ENCODE measurements at regions not wholly inside any gene's neighbourhood (a gene's known extent, or its start where the extent isn't known, plus 50 kb on each side); places are given as distances from the start of the nearest gene placed in this dataset.

DNA sequence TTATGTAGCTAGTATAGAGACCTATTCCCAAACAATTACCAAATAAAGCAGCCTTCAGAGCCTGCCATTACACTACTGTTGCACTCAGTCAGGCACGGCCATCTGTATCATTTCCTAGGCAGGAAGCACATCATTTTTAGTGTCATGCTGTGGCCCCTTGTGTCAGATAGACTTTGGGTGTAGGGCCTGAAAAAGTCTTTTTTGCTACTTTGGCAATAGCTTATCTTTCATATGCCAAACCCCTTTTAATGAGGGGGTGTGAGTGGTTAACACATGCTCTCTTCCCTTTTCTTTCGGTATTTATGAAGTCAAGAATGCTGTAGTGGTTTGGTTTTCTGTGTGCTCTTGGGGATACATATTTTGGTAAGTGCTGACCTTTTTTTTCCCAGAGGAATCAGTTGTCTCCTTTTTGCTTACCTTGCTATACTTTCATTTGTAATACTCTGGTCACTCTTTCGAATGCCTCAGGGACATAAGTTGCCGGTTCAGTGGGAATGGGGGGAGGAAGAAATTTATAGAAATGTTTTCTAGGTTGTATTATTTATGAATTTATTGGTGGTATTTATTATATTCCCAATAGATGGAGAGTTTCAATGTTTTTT lies 209.8 kb downstream of the CSNK1G3 start:
- H3K79me2 ChIP-seq (ENCODE audit: insufficient read depth, low read length), result no peaks in the 10 kb centered on the region
- no peak overlapping the region for H3K4me3 ChIP-seq (replicated peaks in 1 of 2; ENCODE audit: low read depth in 1 of 2, low read length in 2 of 2)
- no peak for TF ChIP-seq POLR2AphosphoS5 (IDR thresholded peaks at IDR 0.05; ENCODE audit: low read depth, low read length)
- TF ChIP-seq CBX3 (IDR thresholded peaks at IDR 0.05; ENCODE audit: low read depth), result no peak
- no peak for TF ChIP-seq CEBPB (IDR thresholded peaks at IDR 0.05; ENCODE audit: low read depth)
- TF ChIP-seq POLR2A (IDR thresholded peaks at IDR 0.05; ENCODE audit: borderline replicate concordance, extremely low read depth, insufficient read depth, insufficient read length), result no peak
- no peak for TF ChIP-seq ZNF274 (IDR thresholded peaks at IDR 0.05; ENCODE audit: low read depth, low read length)
- TF ChIP-seq JUND (IDR thresholded peaks at IDR 0.05), result no peak
- no peak for TF ChIP-seq CTCF (IDR thresholded peaks at IDR 0.05 in 2 of 3, conservative IDR thresholded peaks at IDR 0.05 in 1 of 3; ENCODE audit: borderline replicate concordance in 1 of 3, insufficient read depth in 1 of 3, low read depth in 2 of 3, low read length in 2 of 3)
- TF ChIP-seq, protein P1, sequence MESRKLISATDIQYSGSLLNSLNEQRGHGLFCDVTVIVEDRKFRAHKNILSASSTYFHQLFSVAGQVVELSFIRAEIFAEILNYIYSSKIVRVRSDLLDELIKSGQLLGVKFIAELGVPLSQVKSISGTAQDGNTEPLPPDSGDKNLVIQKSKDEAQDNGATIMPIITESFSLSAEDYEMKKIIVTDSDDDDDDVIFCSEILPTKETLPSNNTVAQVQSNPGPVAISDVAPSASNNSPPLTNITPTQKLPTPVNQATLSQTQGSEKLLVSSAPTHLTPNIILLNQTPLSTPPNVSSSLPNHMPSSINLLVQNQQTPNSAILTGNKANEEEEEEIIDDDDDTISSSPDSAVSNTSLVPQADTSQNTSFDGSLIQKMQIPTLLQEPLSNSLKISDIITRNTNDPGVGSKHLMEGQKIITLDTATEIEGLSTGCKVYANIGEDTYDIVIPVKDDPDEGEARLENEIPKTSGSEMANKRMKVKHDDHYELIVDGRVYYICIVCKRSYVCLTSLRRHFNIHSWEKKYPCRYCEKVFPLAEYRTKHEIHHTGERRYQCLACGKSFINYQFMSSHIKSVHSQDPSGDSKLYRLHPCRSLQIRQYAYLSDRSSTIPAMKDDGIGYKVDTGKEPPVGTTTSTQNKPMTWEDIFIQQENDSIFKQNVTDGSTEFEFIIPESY (IDR thresholded peaks at IDR 0.05; ENCODE audit: extremely low read depth, insufficient replicate concordance, low read length), result no peak
- TF ChIP-seq ELF1 (IDR thresholded peaks at IDR 0.05; ENCODE audit: borderline replicate concordance, low read depth), result no peak
- TF ChIP-seq, protein P2, sequence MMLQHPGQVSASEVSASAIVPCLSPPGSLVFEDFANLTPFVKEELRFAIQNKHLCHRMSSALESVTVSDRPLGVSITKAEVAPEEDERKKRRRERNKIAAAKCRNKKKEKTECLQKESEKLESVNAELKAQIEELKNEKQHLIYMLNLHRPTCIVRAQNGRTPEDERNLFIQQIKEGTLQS (IDR thresholded peaks at IDR 0.05), result no peak
- no peak for TF ChIP-seq SIN3A (IDR thresholded peaks at IDR 0.05; ENCODE audit: low read depth)
- no peak for TF ChIP-seq SRF (IDR thresholded peaks at IDR 0.05; ENCODE audit: low read depth)
- TF ChIP-seq RAD21 (IDR thresholded peaks at IDR 0.05; ENCODE audit: low read depth), result no peak
- no peak for TF ChIP-seq EZH2phosphoT487 (IDR thresholded peaks at IDR 0.05; ENCODE audit: borderline replicate concordance)
- TF ChIP-seq EGR1 (IDR thresholded peaks at IDR 0.05; ENCODE audit: low read depth), result no peak
- TF ChIP-seq TCF7L2 (IDR thresholded peaks at IDR 0.05; ENCODE audit: borderline replicate concordance, extremely low read depth, insufficient read depth, insufficient read length), result no peak
- TF ChIP-seq EZH2 (IDR thresholded peaks at IDR 0.05), result no peak
- TF ChIP-seq, protein P3, sequence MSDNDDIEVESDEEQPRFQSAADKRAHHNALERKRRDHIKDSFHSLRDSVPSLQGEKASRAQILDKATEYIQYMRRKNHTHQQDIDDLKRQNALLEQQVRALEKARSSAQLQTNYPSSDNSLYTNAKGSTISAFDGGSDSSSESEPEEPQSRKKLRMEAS (IDR thresholded peaks at IDR 0.05), result no peak
- H3K4me1 ChIP-seq (ENCODE audit: control insufficient read depth in 1 of 2, insufficient read depth in 2 of 2, low read length in 2 of 2), result 0 out of 4 replicates have a peak, but pooled peaks cover 0 to 4% of the 10 kb centered on the region in 2 experiments
- intact Hi-C loops (cut with micrococcal nuclease), result no loop called here
- no peak overlapping the region for H2AFZ ChIP-seq (ENCODE audit: low read depth, low read length, poor library complexity, severe bottlenecking)
- BruUV-seq (replicated peaks), result no TSS peak
- H3K36me3 ChIP-seq (ENCODE audit: control insufficient read depth in 1 of 2, insufficient read depth in 2 of 2, low read length in 2 of 2), result no peaks in the 10 kb centered on the region
- H3K9me2 ChIP-seq (ENCODE audit: insufficient read depth), result no peaks in the 10 kb centered on the region
- POLR2A ChIA-PET, result no interaction called here
- RAD21 ChIA-PET (ENCODE audit: low non-redundant PET in 1 of 2, low total read pairs in 2 of 2, uncharacterized antibody in 2 of 2, unreplicated experiment in 2 of 2), result no interaction called here
- H3K27me3 ChIP-seq (ENCODE audit: insufficient read depth, low read length), result no peaks in the 10 kb centered on the region
- no peak overlapping the region for H3K9ac ChIP-seq (ENCODE audit: low read length)
- H3K4me2 ChIP-seq (ENCODE audit: low read length), result no peak overlapping the region
- no peaks in the 10 kb centered on the region for H3K9me3 ChIP-seq (ENCODE audit: control insufficient read depth in 1 of 2, insufficient read depth in 1 of 2, low read depth in 1 of 2, low read length in 2 of 2)
- no peaks in the 10 kb centered on the region for H4K20me1 ChIP-seq (ENCODE audit: insufficient read depth)
- CTCF ChIA-PET, result no interaction called here
- DNase-seq (ENCODE audit: low read depth, low spot score) (no peak), ATAC-seq (no peak)
- no peak overlapping the region for H3K27ac ChIP-seq (ENCODE audit: low read depth, low read length)

Data from HCT116 (cell line).